WTC11 (cell line): ENCODE measurements at regions not wholly inside any gene's neighbourhood (a gene's known extent, or its start where the extent isn't known, plus 50 kb on each side); places are given as distances from the start of the nearest gene placed in this dataset.

ENCODE experiments used
- ATF3 ChIP-seq: sonication (generic); formaldehyde crosslinking; conservative IDR thresholded peaks from 2 replicates; pipeline ENCODE4 v1.8.1; 2022; ENCODE audit warnings: mild to moderate bottlenecking, missing genetic modification reagents
- CREB1 ChIP-seq: sonication (generic); formaldehyde crosslinking; IDR thresholded peaks from 2 replicates; pipeline ENCODE4 v1.8.0; 2023; ENCODE audit warnings: mild to moderate bottlenecking, missing genetic modification reagents
- E2F4 ChIP-seq: sonication (generic); formaldehyde crosslinking; IDR thresholded peaks from 2 replicates; pipeline ENCODE4 v1.8.1; 2022; ENCODE audit warnings: low read depth, mild to moderate bottlenecking, moderate library complexity, missing genetic modification reagents, borderline replicate concordance
- ETV6 ChIP-seq: sonication (generic); formaldehyde crosslinking; IDR thresholded peaks from 2 replicates; pipeline ENCODE4 v1.8.1; 2022; ENCODE audit warnings: mild to moderate bottlenecking, missing genetic modification reagents
- FOXP1 ChIP-seq: sonication (generic); formaldehyde crosslinking; IDR thresholded peaks from 2 replicates; pipeline ENCODE4 v1.8.0; 2022; ENCODE audit warnings: missing genetic modification reagents, mild to moderate bottlenecking, moderate library complexity, borderline replicate concordance
- NR2C2 ChIP-seq: sonication (generic); formaldehyde crosslinking; IDR thresholded peaks from 2 replicates; pipeline ENCODE4 v1.8.0; 2022; ENCODE audit warnings: mild to moderate bottlenecking, missing genetic modification reagents
- PRDM15 ChIP-seq: sonication (generic); formaldehyde crosslinking; IDR thresholded peaks from 2 replicates; pipeline ENCODE4 v1.8.0; 2022; ENCODE audit warnings: missing genetic modification reagents
- SMAD4 ChIP-seq: sonication (generic); formaldehyde crosslinking; IDR thresholded peaks from 2 replicates; pipeline ENCODE4 v1.8.0; 2022; ENCODE audit warnings: mild to moderate bottlenecking, missing genetic modification reagents

GRCh38 chr4:135316266-135316779, 1114.7 kb upstream of the PABPC4L start:
- TF ChIP-seq ETV6 (CRISPR knock-in tag) (no peak), SMAD4 (CRISPR knock-in tag) (no peak), NR2C2 (CRISPR knock-in tag) (no peak), CREB1 (no peak), FOXP1 (CRISPR knock-in tag) (no peak), PRDM15 (CRISPR knock-in tag) (no peak), ATF3 (CRISPR knock-in tag) (no peak), E2F4 (CRISPR knock-in tag) (no peak)
